Activated CD4-positive, alpha-beta T cell treated with anti-CD3 and anti-CD28 coated beads, Interleukin-2, amount 50 U/mL, for 48 hours (primary cell): ENCODE measurements at regions not wholly inside any gene's neighbourhood (a gene's known extent, or its start where the extent isn't known, plus 50 kb on each side); places are given as distances from the start of the nearest gene placed in this dataset.
A peak's percentile ranks its signal among the peaks of the same experiment; 100 is the strongest.
"Not testable (repeated sequence)": the region's sequence is repeated elsewhere in the genome, so short reads cannot be mapped to it uniquely, and the experiment has no call there.

Experiments used
- DNase-seq, 2 experiments: peaks; one replicate each; pipeline ENCODE4 v3.0.0-alpha.2; 2020

GRCh38 chr12:59404109-59404650 lies 191.6 kb upstream of the SLC16A7 start:
- no peak for DNase-seq

DNA sequence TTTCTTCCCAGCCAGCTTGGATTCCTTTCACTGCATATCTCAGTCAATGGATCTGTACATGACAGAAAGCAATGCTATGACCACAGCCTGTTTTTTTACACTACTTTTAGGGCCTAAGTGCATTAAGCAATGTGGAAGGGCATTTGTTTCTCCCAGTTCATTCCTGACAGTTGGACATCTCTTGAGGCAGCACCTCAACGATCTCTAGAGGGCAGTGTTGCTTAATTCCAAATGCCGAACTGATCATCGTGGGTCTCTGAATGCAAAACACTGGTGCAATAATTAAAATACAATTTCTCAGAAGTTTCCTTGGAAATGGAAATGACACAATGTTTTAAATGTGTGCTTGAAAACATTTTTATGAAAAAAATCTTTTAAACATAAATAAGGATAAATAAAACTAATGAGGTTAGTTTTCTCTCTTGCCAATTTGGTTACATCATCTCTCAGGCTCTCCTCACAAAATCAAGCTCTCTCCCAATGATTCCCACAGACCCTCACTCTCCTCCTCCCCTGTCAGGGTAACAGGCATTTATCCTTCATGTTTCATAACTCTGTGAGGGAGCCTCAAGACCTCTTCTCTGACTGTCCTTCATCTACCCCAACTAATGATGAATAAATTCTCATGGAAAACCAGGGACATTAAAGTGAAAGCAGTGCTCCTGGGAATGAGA lies 192.4 kb upstream of the SLC16A7 start:
- peak; percentile 19 to 36 for DNase-seq

- DNase-seq = no peak
Measured at GRCh38 chr12:59401862-59402261, 194.0 kb upstream of the SLC16A7 start.

DNA sequence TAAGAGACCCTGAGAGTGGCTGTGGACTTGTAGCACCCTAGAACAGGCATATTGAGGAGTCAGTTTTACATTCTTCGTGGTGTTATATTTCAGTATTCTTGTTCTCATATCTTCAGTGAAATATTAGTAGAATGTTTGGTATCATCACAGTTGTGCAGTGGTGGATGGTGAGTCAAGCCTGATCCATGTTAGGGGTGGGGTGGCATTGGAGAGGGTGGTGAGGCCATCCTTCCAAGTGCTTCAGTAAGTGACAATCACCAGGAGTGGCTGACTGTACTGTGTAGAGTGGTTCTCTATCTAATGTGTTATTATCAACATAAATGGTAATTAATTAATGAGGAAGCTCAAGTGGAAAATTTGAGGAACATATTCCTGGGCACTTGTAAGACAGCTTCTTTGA lies 197.7 kb upstream of the SLC16A7 start:
- DNase-seq = no peak

DNA sequence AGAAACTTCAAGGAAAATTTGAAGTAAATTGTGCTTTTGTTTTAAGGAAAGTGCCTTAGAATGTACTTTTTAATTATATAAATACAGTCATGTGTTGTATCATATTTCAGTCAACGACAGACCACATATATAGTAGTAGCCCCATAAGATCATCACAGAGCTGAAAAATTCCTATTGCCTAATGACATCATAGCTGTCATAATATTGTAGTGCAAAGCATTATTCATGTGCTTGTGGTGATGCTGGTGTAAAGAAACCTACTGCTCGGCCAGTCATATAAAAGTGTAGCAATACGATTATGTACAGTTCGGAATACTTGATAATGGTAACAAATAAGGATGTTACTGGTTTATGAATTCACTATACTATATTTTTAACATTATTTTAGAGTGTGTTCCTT lies 198.9 kb upstream of the SLC16A7 start:
- DNase-seq = no peak

- DNase-seq = no peak
Measured at GRCh38 chr12:59396519-59396918, 199.3 kb upstream of the SLC16A7 start.

DNA sequence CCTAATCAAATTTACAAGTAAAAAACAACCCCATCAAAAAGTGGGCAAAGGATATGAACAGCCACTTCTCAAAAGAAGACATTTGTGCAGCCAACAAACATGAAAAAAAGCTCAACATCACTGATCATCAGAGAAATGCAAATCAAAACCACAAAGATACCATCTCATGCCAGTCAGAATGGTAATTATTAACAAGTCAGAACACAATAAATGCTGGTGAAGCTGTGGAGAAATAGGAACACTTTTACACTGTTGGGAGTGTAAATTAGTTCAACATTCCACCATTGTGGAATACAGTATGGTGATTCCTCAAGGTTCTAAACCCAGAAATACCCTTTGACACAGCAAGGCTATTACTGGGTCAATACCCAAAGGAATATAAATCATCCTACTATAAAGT lies 200.5 kb upstream of the SLC16A7 start:
- not testable (repeated sequence) for DNase-seq

DNA sequence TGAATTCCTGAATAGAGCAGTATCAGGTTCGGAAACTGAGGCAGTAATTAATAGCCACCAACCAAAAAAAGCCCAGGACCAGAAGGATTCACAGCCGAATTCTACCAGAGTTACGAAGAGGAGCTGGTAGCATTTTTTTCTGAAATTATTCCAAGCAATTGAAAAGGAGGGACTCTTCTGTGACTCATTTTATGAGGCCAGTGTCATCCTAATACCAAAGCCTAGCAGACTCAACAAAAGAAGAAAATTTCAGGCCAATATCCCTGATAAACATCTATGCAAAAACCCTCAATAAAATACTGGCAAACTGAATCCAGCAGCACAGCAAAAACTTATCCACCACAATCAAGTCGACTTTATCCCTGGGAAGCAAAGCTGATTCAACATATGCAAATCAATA lies 202.3 kb upstream of the SLC16A7 start:
- DNase-seq = no peak

DNA sequence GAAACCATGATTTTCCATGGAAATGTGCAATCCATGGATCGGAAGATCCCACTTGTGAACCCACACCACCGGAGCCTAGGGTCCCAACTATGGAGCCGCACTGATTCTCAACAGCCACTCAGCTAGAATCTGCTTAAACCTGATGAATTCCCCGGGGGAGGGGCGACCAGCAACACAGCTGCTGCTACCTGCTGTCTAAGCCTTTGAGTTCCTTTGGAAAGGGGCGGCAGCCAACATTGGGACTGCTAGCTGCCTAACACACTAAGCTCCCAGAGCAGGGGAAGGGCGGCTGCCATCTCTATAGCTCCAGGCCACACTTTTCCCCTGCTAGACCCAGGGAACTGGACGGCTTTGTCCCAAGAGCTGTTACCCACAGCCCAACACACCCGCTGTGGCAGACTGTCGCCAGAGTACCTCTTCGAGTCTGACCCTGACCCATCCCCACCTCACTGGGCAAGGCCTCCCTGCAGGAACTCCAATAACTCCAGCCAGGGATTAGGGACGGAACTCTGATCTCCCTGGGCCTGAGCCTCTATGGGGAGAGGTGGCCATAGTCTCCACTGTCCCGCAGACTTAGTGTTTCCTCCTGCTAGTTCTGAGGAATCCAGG lies 205.8 kb upstream of the SLC16A7 start:
- no peak for DNase-seq

- DNase-seq = no peak
Measured at GRCh38 chr12:59388694-59389093, 207.1 kb upstream of the SLC16A7 start.

- no peak for DNase-seq
Measured at GRCh38 chr12:59388176-59388575, 207.7 kb upstream of the SLC16A7 start.

DNA sequence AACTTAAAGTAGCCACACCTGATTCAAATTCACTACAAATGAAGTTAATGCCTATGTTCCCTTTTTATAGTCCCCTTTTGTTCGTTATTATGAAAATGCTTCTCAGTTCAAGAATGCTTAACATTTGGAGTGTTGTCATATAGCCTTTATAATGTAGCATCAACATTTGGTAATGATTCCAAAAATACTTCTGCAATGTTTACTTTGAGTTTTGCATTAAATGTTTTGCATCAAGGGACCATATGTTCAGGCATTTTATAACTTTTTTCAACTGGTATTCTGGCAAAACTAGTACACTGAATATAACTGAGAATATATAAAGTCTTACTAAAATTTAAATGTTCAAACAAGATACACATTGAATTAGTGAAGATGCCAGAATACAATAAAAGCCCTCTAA lies 209.6 kb upstream of the SLC16A7 start:
- no peak for DNase-seq

DNA sequence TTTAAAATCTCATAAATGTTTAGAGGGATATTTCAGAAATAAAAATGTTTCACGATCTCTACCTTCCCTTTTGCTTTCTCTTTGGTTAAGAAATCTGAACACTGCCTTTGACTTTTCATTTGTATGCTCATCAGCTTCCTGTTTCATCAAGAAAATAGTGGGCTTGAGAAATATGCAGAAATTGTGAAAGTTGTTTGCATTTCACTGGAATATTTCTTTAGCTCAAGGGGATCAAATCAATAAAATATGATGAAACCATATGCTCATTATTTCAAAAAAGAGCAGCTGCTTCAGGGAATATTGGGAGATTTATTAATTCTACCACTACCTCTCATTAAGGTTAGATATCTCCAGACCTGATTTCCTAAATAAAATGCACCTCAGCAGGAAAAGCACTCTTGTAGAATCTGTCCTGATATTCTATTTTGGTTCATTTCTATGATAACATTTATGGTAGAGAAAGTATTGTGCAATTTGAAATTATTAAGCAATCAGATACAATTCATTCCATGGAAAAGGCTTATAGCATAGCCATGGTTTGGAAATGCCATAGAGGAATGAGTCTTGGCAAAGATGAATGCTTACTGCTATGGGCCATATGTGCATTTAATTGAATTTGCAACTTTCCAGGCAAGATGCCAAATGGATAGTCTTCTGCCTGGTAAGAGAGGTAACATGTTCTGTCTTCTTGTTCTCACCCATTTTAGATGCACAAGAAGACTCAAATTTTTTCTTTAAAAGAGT lies 212.6 kb upstream of the SLC16A7 start:
- no peak for DNase-seq

- DNase-seq = no peak
Measured at GRCh38 chr12:59382282-59383078, 213.3 kb upstream of the SLC16A7 start.

DNA sequence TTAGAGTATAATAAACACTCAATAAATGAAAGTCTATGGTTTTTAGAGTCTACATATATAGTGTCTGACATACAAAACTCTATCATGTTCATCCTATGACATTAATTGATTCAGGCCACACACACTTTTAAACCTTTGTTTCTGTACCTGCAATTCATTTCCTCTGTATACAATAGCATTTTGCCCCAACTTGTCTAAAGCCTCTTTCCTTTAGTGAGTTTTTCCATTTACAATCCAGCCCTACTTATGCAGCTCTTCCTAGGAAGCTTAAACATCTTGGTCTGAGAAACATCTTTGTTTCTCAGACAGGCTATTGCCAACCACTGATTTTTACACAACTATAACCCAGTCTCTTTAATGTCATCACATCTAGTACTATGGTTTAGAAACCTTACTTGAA lies 214.7 kb upstream of the SLC16A7 start:
- no peak for DNase-seq

- DNase-seq = no peak
Measured at GRCh38 chr12:59375633-59376032, 220.2 kb upstream of the SLC16A7 start.

GRCh38 chr12:59374783-59375182 lies 221.0 kb upstream of the SLC16A7 start:
- no peak for DNase-seq

DNA sequence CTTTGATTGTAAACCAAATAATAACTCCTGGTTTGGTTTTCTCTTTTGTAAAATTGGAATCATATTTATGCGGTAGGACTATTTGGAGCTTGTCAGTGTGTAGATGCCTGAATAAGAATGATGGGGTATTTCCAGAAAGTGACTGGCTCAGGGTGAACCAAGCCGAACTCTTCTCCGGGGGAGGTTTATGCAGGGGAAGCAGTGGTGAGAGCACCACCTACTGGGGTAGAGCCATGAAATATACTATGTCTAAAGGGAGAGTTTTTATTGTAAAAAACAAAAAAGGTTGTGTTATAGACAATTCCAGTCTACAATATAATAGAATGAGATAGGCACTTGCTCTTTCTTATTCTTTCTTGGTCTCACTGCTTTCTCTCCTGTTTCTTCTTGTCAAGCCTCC lies 222.9 kb upstream of the SLC16A7 start:
- DNase-seq = no peak

GRCh38 chr12:59370933-59371332 lies 224.9 kb upstream of the SLC16A7 start:
- no peak for DNase-seq

DNA sequence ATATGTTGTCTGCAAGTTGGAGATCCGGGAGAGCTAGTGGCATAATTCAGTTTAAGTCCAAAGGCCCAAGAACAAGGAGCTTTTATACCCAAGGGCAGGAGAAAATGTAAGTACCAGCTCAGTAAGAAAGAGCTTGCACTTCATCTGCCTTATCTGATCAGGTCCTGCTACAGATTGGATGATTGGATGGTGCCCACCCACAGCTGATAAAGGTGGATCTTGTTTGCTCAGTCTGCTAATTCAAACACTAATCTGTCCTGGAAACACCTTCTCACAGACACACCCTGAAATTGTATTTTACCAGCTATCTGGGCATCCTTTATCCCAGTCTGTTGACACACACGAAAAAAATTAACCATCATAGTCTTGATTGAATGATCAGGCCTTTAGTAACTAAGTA lies 230.7 kb upstream of the SLC16A7 start:
- DNase-seq = no peak

DNA sequence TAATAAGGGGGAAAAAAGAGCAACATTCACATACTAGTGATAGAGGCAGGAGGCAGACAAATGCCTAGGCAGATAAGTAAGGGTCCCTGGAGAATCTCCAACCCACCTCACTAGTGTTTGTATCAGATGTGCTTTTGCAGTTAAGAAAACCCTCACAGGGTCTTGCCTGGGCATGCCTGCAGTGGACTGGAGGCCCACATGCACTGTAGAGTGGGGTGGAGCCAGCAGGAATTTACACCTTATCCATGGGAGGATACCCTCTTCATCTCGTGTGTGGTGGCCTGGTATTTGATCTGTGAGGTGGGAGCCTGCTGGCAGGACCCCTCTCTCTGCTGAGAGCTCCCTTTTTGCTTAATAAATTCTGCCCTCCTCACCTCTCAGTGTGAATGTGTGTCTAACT lies 238.0 kb upstream of the SLC16A7 start:
- DNase-seq = no peak

DNA sequence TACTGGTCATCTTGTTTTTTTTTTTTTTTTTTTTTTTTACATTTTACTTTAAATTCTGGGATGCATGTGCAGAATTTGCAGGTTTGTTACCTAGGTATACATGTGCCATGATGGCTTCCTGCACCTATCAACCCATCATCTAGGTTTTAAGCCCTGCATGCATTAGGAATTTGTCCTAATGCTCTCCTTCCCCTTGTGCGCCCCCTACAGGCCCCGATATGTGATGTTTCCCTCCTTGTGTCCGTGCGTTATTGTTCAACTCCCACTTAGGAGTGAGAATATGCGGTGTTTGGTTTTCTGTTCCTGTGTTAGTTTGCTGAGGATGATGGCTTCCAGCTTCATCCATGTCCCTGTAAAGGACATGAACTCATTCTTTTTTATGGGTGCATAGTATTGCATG lies 249.6 kb upstream of the SLC16A7 start:
- DNase-seq = not testable (repeated sequence)

- DNase-seq = no peak
Measured at GRCh38 chr12:59345406-59345805, 250.4 kb upstream of the SLC16A7 start.
